BLaER1 treated with 17β-estradiol and CSF1 and Interleukin-3, amounts not matched to agents 10 nM and 100 nM (cell line): ENCODE measurements at regions not wholly inside any gene's neighbourhood (a gene's known extent, or its start where the extent isn't known, plus 50 kb on each side); places are given as distances from the start of the nearest gene placed in this dataset.
"Not testable (repeated sequence)": the region's sequence is repeated elsewhere in the genome, so short reads cannot be mapped to it uniquely, and the experiment has no call there.

Source experiments
- H3K27ac ChIP-seq, 11 experiments: shearing (Covaris generic); formaldehyde crosslinking; 2 replicates each; pipeline ENCODE4 v1.8.1; 2022
- H3K27me3 ChIP-seq, 11 experiments: shearing (Covaris generic); formaldehyde crosslinking; 2 replicates each; pipeline ENCODE4 v1.8.1; 2022
- H3K36me3 ChIP-seq, 11 experiments: shearing (Covaris generic); formaldehyde crosslinking; 2 replicates each; pipeline ENCODE4 v1.8.1; 2022
- H3K4me1 ChIP-seq, 10 experiments: shearing (Covaris generic); formaldehyde crosslinking; 2 replicates each; pipeline ENCODE4 v1.8.1; 2022
- H3K4me2 ChIP-seq, 11 experiments: shearing (Covaris generic); formaldehyde crosslinking; 2 replicates each; pipeline ENCODE4 v1.8.1; 2022
- H3K4me3 ChIP-seq, 10 experiments: shearing (Covaris generic); formaldehyde crosslinking; 2 replicates each; pipeline ENCODE4 v1.8.1; 2022
- H3K9ac ChIP-seq, 11 experiments: shearing (Covaris generic); formaldehyde crosslinking; 2 replicates each; pipeline ENCODE4 v1.8.1; 2022
- H3K9me3 ChIP-seq, 11 experiments: shearing (Covaris generic); formaldehyde crosslinking; replicated peaks in 1 of 11; 2 replicates each; pipeline ENCODE4 v1.8.1; 2022
- H4K20me1 ChIP-seq, 11 experiments: shearing (Covaris generic); formaldehyde crosslinking; 2 replicates each; pipeline ENCODE4 v1.8.1; 2022
- Cebpa-rat ChIP-seq, 11 experiments: shearing (Covaris generic); IDR thresholded peaks; 2 replicates each; pipeline ENCODE4 v1.8.1; 2022

- H3K36me3 ChIP-seq = no peaks in the 10 kb centered on the region
- TF ChIP-seq Cebpa-rat (IDR thresholded peaks at IDR 0.05) = no peak
- H3K9me3 ChIP-seq = peaks cover 9 to 34% (median 11%) of the 10 kb centered on the region in 11 experiments
- H4K20me1 ChIP-seq = no peaks in the 10 kb centered on the region
- H3K4me2 ChIP-seq = no peak overlapping the region
- H3K27ac ChIP-seq = no peak overlapping the region
- H3K4me1 ChIP-seq = no peaks in the 10 kb centered on the region
- no peaks in the 10 kb centered on the region for H3K27me3 ChIP-seq
- no peak overlapping the region for H3K9ac ChIP-seq
- H3K4me3 ChIP-seq = no peak overlapping the region
These were observed 359.7 kb upstream of the ATP10A start for GRCh38 chr15:26222781-26223180.

GRCh38 chr15:26217043-26217442, 353.9 kb upstream of the ATP10A start:
- not testable (repeated sequence) for H4K20me1 ChIP-seq, H3K9ac ChIP-seq, H3K4me1 ChIP-seq, H3K27me3 ChIP-seq, H3K4me2 ChIP-seq, H3K4me3 ChIP-seq, H3K27ac ChIP-seq, H3K9me3 ChIP-seq, H3K36me3 ChIP-seq

GRCh38 chr15:26214290-26214689, 351.2 kb upstream of the ATP10A start:
- Histone ChIP-seq H3K4me3 (no peak overlapping the region), H3K4me1 (no peaks in the 10 kb centered on the region), H3K9ac (no peak overlapping the region), H4K20me1 (no peaks in the 10 kb centered on the region), H3K27ac (no peak overlapping the region), H3K4me2 (no peak overlapping the region), H3K9me3 (no peaks in the 10 kb centered on the region), H3K27me3 (no peaks in the 10 kb centered on the region), H3K36me3 (no peaks in the 10 kb centered on the region)
- TF ChIP-seq Cebpa-rat (IDR thresholded peaks at IDR 0.05) = no peak

DNA sequence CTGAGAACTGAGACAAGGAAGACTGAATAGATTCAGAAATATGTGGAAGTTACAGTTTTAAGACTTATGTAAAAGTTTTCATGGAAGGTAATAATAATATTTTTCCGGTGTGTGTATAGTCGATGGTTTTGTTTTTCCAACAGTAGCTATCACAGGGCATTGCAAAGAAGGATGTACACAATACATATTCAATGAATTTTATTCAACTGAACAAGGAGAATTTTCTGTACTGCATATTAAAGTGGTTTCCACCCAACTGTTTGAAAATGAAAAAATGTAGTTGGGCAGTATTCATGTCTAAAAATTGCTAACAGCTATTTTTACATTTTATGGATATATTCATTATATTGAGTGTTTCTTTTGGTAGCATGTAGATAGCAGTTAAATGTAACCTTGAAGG, 350.3 kb upstream of the ATP10A start:
- no peaks in the 10 kb centered on the region for H3K4me1 ChIP-seq
- H3K4me2 ChIP-seq = no peak overlapping the region
- no peak overlapping the region for H3K9ac ChIP-seq
- H3K9me3 ChIP-seq = no peaks in the 10 kb centered on the region
- TF ChIP-seq Cebpa-rat (IDR thresholded peaks at IDR 0.05) = no peak
- no peak overlapping the region for H3K27ac ChIP-seq
- H3K27me3 ChIP-seq = no peaks in the 10 kb centered on the region
- H3K4me3 ChIP-seq = no peak overlapping the region
- no peaks in the 10 kb centered on the region for H3K36me3 ChIP-seq
- H4K20me1 ChIP-seq = no peaks in the 10 kb centered on the region

- no peak overlapping the region for H3K27ac ChIP-seq
- no peaks in the 10 kb centered on the region for H3K9me3 ChIP-seq
- H4K20me1 ChIP-seq = no peaks in the 10 kb centered on the region
- H3K4me1 ChIP-seq = no peaks in the 10 kb centered on the region
- TF ChIP-seq Cebpa-rat (IDR thresholded peaks at IDR 0.05) = no peak
- no peaks in the 10 kb centered on the region for H3K27me3 ChIP-seq
- no peak overlapping the region for H3K4me3 ChIP-seq
- H3K9ac ChIP-seq = no peak overlapping the region
- no peaks in the 10 kb centered on the region for H3K36me3 ChIP-seq
- H3K4me2 ChIP-seq = no peak overlapping the region
These were observed 349.0 kb upstream of the ATP10A start for GRCh38 chr15:26212109-26212508.

- H3K9me3 ChIP-seq = no peaks in the 10 kb centered on the region
- no peak overlapping the region for H3K4me2 ChIP-seq
- no peaks in the 10 kb centered on the region for H3K27me3 ChIP-seq
- no peaks in the 10 kb centered on the region for H3K4me1 ChIP-seq
- H3K4me3 ChIP-seq = no peak overlapping the region
- H3K36me3 ChIP-seq = no peaks in the 10 kb centered on the region
- H3K27ac ChIP-seq = no peak overlapping the region
- no peak for TF ChIP-seq Cebpa-rat (IDR thresholded peaks at IDR 0.05)
- no peaks in the 10 kb centered on the region for H4K20me1 ChIP-seq
- H3K9ac ChIP-seq = no peak overlapping the region
These were observed 347.9 kb upstream of the ATP10A start for GRCh38 chr15:26210980-26211379.

DNA sequence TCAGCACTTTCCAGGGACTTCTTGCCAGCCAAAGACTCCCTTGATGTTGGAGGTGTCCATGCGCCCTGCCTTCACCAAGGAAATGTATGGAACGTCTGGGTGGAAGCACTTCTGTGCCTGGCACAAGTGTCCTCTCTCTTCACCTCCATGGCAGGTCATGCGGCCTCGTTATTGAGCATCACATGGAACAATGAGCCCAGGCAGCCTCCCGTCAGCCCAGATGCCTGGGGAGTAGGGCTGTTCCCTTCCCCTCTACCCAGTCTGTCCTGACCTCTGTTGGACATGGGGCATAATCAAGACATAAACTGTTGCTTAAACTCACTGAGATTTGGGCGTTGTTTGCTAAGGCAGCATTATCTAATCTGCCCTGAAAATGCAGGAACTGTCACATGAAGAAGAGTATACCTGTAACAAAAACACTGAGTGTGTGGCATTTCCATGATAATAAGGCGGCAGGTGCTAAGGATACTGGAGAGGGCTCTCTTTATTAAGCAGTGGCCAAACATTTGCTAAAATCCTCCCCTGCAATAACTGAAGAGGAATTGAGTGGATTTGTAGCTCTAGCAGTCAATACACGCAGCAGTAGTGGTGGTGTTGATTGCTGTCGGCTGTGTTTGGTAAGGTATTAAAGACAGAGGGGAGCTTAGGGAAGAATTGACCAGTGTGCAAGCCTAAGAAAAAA, 338.2 kb upstream of the ATP10A start:
- Histone ChIP-seq H3K9me3 (no peaks in the 10 kb centered on the region), H3K27me3 (no peaks in the 10 kb centered on the region), H3K4me3 (no peak overlapping the region), H3K4me1 (no peaks in the 10 kb centered on the region), H4K20me1 (no peaks in the 10 kb centered on the region), H3K4me2 (no peak overlapping the region), H3K9ac (no peak overlapping the region), H3K27ac (no peak overlapping the region), H3K36me3 (no peaks in the 10 kb centered on the region)
- no peak for TF ChIP-seq Cebpa-rat (IDR thresholded peaks at IDR 0.05)

DNA sequence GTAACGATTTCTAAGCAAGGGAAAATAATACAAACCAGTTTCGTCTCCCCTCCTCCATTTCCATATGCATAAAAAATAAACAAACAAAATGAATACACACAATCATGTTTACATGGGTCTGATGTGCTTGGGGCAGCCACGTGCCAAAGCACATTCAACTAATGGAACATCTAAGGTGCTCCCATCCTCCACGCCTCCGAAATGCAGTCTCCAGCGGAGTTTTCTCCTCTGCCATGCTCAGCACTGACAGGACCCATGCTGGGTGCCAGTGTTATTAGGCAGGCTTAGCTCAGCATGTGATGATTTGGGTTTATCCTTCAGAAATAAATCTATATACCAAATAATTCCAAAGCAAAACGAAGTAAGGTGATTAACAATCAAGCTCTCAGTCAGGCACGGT, 337.3 kb upstream of the ATP10A start:
- no peak overlapping the region for H3K27ac ChIP-seq
- no peak for TF ChIP-seq Cebpa-rat (IDR thresholded peaks at IDR 0.05)
- H3K36me3 ChIP-seq = no peaks in the 10 kb centered on the region
- no peaks in the 10 kb centered on the region for H4K20me1 ChIP-seq
- no peak overlapping the region for H3K4me3 ChIP-seq
- H3K9ac ChIP-seq = no peak overlapping the region
- H3K9me3 ChIP-seq = no peaks in the 10 kb centered on the region
- H3K4me1 ChIP-seq = no peaks in the 10 kb centered on the region
- H3K4me2 ChIP-seq = no peak overlapping the region
- no peaks in the 10 kb centered on the region for H3K27me3 ChIP-seq

DNA sequence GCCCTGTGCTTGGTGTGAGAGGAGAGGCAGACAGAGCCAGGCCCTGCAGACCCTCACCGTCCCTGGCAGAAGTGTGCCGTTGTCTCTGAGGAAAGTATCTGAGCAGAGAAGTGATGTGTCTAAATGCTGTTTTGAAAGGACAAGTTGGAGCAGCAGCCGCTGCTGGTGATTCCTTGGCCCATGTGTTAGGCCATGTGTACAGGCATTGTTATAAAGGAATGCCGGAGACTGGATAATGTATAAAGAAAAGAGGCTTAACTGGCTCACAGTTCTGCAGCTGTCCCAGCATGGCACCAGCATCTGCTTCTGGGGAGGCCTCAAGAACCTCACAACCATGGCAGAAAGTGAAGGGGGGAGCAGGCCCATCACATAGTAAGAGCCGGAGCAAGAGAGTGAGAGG, 334.6 kb upstream of the ATP10A start:
- H3K4me2 ChIP-seq = no peak overlapping the region
- TF ChIP-seq Cebpa-rat (IDR thresholded peaks at IDR 0.05) = no peak
- H3K27me3 ChIP-seq = no peaks in the 10 kb centered on the region
- H3K4me1 ChIP-seq = no peaks in the 10 kb centered on the region
- H3K4me3 ChIP-seq = no peak overlapping the region
- no peaks in the 10 kb centered on the region for H3K9me3 ChIP-seq
- no peak overlapping the region for H3K27ac ChIP-seq
- no peaks in the 10 kb centered on the region for H3K36me3 ChIP-seq
- H4K20me1 ChIP-seq = no peaks in the 10 kb centered on the region
- H3K9ac ChIP-seq = no peak overlapping the region

DNA sequence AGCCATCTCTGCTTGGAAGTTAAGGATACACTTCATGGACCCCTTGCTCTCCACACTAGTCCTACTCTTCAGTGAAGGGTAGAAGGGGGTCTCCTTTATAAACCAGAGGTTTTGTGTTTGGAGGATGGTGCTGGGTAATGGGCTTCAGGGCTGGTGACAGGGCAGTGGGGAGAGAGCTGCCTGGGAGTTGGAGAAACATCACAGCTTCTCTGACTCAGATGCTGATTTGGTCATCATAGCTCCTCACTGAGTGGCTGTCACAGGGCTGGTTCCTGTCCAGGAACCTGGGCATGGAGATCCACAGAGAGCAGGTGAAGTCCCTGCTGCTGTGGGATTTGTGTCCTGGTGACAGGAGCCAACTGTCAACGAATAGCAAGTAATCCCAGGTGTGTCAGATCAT, 333.9 kb upstream of the ATP10A start:
- no peaks in the 10 kb centered on the region for H3K27me3 ChIP-seq
- TF ChIP-seq Cebpa-rat (IDR thresholded peaks at IDR 0.05) = no peak
- H3K9ac ChIP-seq = no peak overlapping the region
- no peaks in the 10 kb centered on the region for H4K20me1 ChIP-seq
- H3K9me3 ChIP-seq = no peaks in the 10 kb centered on the region
- H3K4me1 ChIP-seq = no peaks in the 10 kb centered on the region
- H3K4me3 ChIP-seq = no peak overlapping the region
- H3K4me2 ChIP-seq = no peak overlapping the region
- H3K27ac ChIP-seq = no peak overlapping the region
- no peaks in the 10 kb centered on the region for H3K36me3 ChIP-seq
